CD14-positive monocyte (primary cell): ENCODE measurements at regions not wholly inside any gene's neighbourhood (a gene's known extent, or its start where the extent isn't known, plus 50 kb on each side); places are given as distances from the start of the nearest gene placed in this dataset.

Source experiments
- DNase-seq, 3 donors: peaks; one replicate each; pipeline ENCODE4 v3.0.0-alpha.2; 2011 to 2022
- H2AFZ ChIP-seq: 2 replicates; pipeline ENCODE4 v1.6.0; 2012; ENCODE audit warnings: mild to moderate bottlenecking, low read depth, low read length, inconsistent platforms; ENCODE audit not compliant: insufficient read depth, poor library complexity, severe bottlenecking
- H3K27ac ChIP-seq, 2 donors: 1 replicate in 1 of 2; 2 replicates in 1 of 2; pipeline ENCODE4 v1.5.1; 2012 to 2013; ENCODE audit warnings: low read length in 2 of 2, control low read depth in 1 of 2, inconsistent platforms in 1 of 2, low read depth in 1 of 2, mild to moderate bottlenecking in 1 of 2
- H3K27me3 ChIP-seq, 2 donors: one replicate each; pipeline versions ENCODE4 v1.6.0 to v1.6.1; 2011 to 2013; ENCODE audit warnings: low read length in 2 of 2; ENCODE audit not compliant: control insufficient read depth in 2 of 2, insufficient read depth in 2 of 2
- H3K36me3 ChIP-seq, 2 donors: replicated peaks in 1 of 2; 1 replicate in 1 of 2; 2 replicates in 1 of 2; pipeline versions ENCODE4 v1.5.1 to v1.6.1; 2012 to 2013; ENCODE audit warnings: low read length in 2 of 2, control low read depth in 1 of 2, inconsistent platforms in 1 of 2, mild to moderate bottlenecking in 1 of 2; ENCODE audit not compliant: insufficient read depth in 2 of 2, control insufficient read depth in 1 of 2
- H3K4me1 ChIP-seq, 2 donors: 1 replicate in 1 of 2; 2 replicates in 1 of 2; pipeline versions ENCODE4 v1.5.1 to v1.6.1; 2012 to 2013; ENCODE audit warnings: low read length in 2 of 2, control low read depth in 1 of 2, inconsistent platforms in 1 of 2, mild to moderate bottlenecking in 1 of 2, moderate library complexity in 1 of 2; ENCODE audit not compliant: insufficient read depth in 2 of 2, control insufficient read depth in 1 of 2
- H3K4me2 ChIP-seq: replicated peaks from 2 replicates; pipeline ENCODE3; 2012; ENCODE audit warnings: low read length, moderate library complexity, mild to moderate bottlenecking; ENCODE audit not compliant: poor library complexity, severe bottlenecking; ENCODE audit errors: extremely low read depth
- H3K4me3 ChIP-seq, 3 experiments: fragments of 200-600 bp in 1 of 3; sonication (generic) in 1 of 3; replicated peaks in 1 of 3; 1 replicate in 2 of 3; 2 replicates in 1 of 3; pipeline ENCODE4 v1.5.1; 2011 to 2013; ENCODE audit warnings: low read length in 3 of 3, mild to moderate bottlenecking in 3 of 3, control low read depth in 2 of 3, low read depth in 2 of 3, inconsistent platforms in 1 of 3, moderate library complexity in 1 of 3
- H3K79me2 ChIP-seq: 2 replicates; pipeline ENCODE4 v1.6.0; 2012; ENCODE audit warnings: mild to moderate bottlenecking, control low read depth, inconsistent platforms, low read length, moderate library complexity; ENCODE audit not compliant: insufficient read depth
- H3K9ac ChIP-seq: 2 replicates; pipeline ENCODE4 v1.6.0; 2017; ENCODE audit warnings: low read length, mild to moderate bottlenecking; ENCODE audit not compliant: insufficient read depth, poor library complexity, severe bottlenecking
- H3K9me3 ChIP-seq, 2 donors: replicated peaks in 1 of 2; 1 replicate in 1 of 2; 2 replicates in 1 of 2; pipeline versions ENCODE4 v1.5.1 to v1.6.1; 2012 to 2013; ENCODE audit warnings: low read length in 2 of 2, control low read depth in 1 of 2; ENCODE audit not compliant: control insufficient read depth in 1 of 2, insufficient read depth in 1 of 2
- H4K20me1 ChIP-seq: 2 replicates; pipeline ENCODE4 v1.6.0; 2012; ENCODE audit warnings: mild to moderate bottlenecking, low read length, control low read depth, moderate library complexity; ENCODE audit not compliant: insufficient read depth
- H3K27ac Mint-ChIP-seq, 7 donors: one replicate each; pipeline ENCODE4 v1.8.0; 2020; ENCODE audit warnings: mild to moderate bottlenecking in 7 of 7, mixed read lengths in 7 of 7, moderate library complexity in 6 of 7, inconsistent platforms in 2 of 7
- H3K27me3 Mint-ChIP-seq, 3 donors: one replicate each; pipeline ENCODE4 v1.8.0; 2021 to 2022; ENCODE audit warnings: low read depth in 3 of 3, mild to moderate bottlenecking in 3 of 3, mixed read lengths in 3 of 3, moderate library complexity in 3 of 3, inconsistent platforms in 1 of 3
- H3K36me3 Mint-ChIP-seq, 2 donors: one replicate each; pipeline ENCODE4 v1.8.0; 2020; ENCODE audit warnings: mixed read lengths in 2 of 2, inconsistent platforms in 1 of 2, mild to moderate bottlenecking in 1 of 2
- H3K4me1 Mint-ChIP-seq: one replicate; pipeline ENCODE4 v1.8.0; 2020; ENCODE audit warnings: mild to moderate bottlenecking, mixed read lengths
- H3K4me3 Mint-ChIP-seq, 2 donors: one replicate each; pipeline ENCODE4 v1.8.0; 2020; ENCODE audit warnings: mild to moderate bottlenecking in 2 of 2, mixed read lengths in 2 of 2, moderate library complexity in 1 of 2
- H3K9me3 Mint-ChIP-seq, 7 donors: one replicate each; pipeline ENCODE4 v1.8.0; 2020 to 2022; ENCODE audit warnings: mixed read lengths in 7 of 7, mild to moderate bottlenecking in 6 of 7, moderate library complexity in 6 of 7, inconsistent platforms in 2 of 7
- WGBS: methylation state at CpG from one replicate; pipeline ENCODE4 v1.1.5; 2013; ENCODE audit warnings: missing lambda C conversion rate; ENCODE audit not compliant: insufficient coverage; 5-methylcytosine and 5-hydroxymethylcytosine counted together
- intact Hi-C, 2 donors: fragments of 100-400 bp; cut with micrococcal nuclease; formaldehyde crosslinking; loops; one replicate each; pipeline versions ENCODE4 v1.15.0 to v1.15.1; 2023
- TF ChIP-seq, protein P1 (sequence below): fragments of 200-600 bp; IDR thresholded peaks from one replicate; pipeline ENCODE4 v1.8.0; 2022; ENCODE audit warnings: antibody characterized with exemption, mild to moderate bottlenecking

DNA sequence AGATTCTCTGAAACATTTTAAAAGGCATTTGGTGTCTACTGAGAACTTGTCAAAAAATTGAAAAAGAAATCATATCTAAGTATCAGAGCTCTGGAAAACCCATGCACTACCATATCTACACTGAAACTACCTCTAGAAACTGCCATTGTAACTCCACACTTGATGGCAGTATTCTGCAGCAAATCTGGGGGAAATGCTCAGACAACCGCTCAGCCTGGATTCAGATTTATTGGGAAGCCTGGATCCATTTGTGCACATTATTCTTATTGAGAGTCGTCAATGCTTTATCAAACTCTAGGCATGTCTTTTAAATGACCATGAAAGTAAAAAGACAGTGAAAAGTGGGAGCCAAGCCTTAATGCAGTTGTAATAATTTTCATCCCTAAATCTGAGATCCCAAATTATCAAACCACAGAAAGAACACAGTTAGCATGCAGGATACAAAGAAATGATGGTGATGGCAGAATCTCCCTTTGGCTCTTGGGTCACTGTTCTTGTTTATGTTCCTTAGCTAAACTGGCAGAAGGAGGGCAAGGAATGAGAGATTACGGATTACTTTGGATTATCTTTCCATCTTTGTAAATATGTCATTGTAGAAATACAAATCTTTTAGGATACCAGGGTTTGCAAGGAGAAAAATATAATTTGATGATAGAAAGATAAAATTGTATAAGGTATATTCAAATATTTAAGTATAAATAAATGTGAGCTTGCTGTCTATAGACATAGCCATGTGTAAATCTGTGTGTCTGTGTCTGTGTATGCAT, 512.1 kb upstream of the SYT4 start:
- Histone ChIP-seq H2AFZ (no peak overlapping the region), H3K36me3 (no peaks in the 10 kb centered on the region), H3K4me1 (no peaks in the 10 kb centered on the region), H3K4me2 (no peak overlapping the region), H3K9me3 (no peaks in the 10 kb centered on the region), H3K9ac (no peak overlapping the region), H3K79me2 (no peaks in the 10 kb centered on the region), H3K4me3 (no peak overlapping the region), H4K20me1 (no peaks in the 10 kb centered on the region), H3K27me3 (no peaks in the 10 kb centered on the region), H3K27ac (no peak overlapping the region)
- no peaks in the 10 kb centered on the region for H3K27me3 Mint-ChIP-seq
- H3K36me3 Mint-ChIP-seq: no peaks in the 10 kb centered on the region
- no peak for DNase-seq
- peaks cover 0 to 8% (median under 1%) of the 10 kb centered on the region in 7 donors for H3K9me3 Mint-ChIP-seq
- no peaks in the 10 kb centered on the region for H3K4me1 Mint-ChIP-seq
- intact Hi-C loops: no loop called here
- WGBS: no CpG with 5 or more reads among the region's 3 CpGs
- H3K4me3 Mint-ChIP-seq: no peak overlapping the region
- H3K27ac Mint-ChIP-seq: no peak overlapping the region
- TF ChIP-seq, protein P1, sequence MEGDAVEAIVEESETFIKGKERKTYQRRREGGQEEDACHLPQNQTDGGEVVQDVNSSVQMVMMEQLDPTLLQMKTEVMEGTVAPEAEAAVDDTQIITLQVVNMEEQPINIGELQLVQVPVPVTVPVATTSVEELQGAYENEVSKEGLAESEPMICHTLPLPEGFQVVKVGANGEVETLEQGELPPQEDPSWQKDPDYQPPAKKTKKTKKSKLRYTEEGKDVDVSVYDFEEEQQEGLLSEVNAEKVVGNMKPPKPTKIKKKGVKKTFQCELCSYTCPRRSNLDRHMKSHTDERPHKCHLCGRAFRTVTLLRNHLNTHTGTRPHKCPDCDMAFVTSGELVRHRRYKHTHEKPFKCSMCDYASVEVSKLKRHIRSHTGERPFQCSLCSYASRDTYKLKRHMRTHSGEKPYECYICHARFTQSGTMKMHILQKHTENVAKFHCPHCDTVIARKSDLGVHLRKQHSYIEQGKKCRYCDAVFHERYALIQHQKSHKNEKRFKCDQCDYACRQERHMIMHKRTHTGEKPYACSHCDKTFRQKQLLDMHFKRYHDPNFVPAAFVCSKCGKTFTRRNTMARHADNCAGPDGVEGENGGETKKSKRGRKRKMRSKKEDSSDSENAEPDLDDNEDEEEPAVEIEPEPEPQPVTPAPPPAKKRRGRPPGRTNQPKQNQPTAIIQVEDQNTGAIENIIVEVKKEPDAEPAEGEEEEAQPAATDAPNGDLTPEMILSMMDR: no peak

DNA sequence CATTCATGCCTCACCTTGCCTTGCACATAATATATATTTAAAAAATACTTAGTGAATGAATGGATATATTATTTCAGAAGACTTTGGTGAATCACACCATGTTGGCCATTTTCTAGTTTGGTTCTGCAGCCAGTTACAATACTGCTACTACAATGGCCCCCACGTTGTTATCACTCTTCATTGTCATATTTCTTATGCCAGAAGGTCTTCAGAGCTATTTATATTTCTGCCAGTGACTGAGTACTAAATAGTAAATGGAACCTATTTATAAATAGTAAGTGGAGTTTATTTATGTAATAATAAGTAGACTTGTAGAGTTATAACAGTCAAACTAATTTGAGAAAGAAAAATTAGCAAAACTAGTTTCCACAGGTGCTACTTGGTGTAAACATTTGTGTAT, 516.6 kb upstream of the SYT4 start:
- Histone ChIP-seq H3K4me2 (no peak overlapping the region), H4K20me1 (no peaks in the 10 kb centered on the region), H2AFZ (no peak overlapping the region), H3K27ac (no peak overlapping the region), H3K9ac (no peak overlapping the region), H3K4me1 (no peaks in the 10 kb centered on the region), H3K27me3 (no peaks in the 10 kb centered on the region), H3K4me3 (no peak overlapping the region), H3K79me2 (no peaks in the 10 kb centered on the region), H3K9me3 (no peaks in the 10 kb centered on the region), H3K36me3 (no peaks in the 10 kb centered on the region)
- intact Hi-C loops: no loop called here
- TF ChIP-seq, protein P1: no peak
- no peak for DNase-seq
- Mint-ChIP-seq H3K27me3 (peaks cover 0 to 1% (median 0%) of the 10 kb centered on the region in 3 donors), H3K4me3 (no peak overlapping the region), H3K4me1 (no peaks in the 10 kb centered on the region), H3K27ac (no peak overlapping the region), H3K36me3 (no peaks in the 10 kb centered on the region), H3K9me3 (peaks cover 0 to 5% (median 0%) of the 10 kb centered on the region in 7 donors)
- no CpG with 5 or more reads among the region's 1 CpG for WGBS
